Stomach (tissue), 8 donors: ENCODE measurements at regions not wholly inside any gene's neighbourhood (a gene's known extent, or its start where the extent isn't known, plus 50 kb on each side); places are given as distances from the start of the nearest gene placed in this dataset.

Experiments used
- DNase-seq, 2 donors: peaks; one replicate each; pipeline versions ENCODE4 v3.0.0 to v3.0.0-alpha.2; 2013 to 2019
- H3K27ac ChIP-seq, 5 donors: fragments of 200-600 bp in 4 of 5; sonication (generic) in 4 of 5; one replicate each; pipeline ENCODE4 v1.5.1; 2013 to 2019; ENCODE audit warnings: mild to moderate bottlenecking in 1 of 5, moderate library complexity in 1 of 5
- H3K27me3 ChIP-seq, 3 donors: fragments of 200-600 bp; sonication (generic); one replicate each; pipeline ENCODE4 v1.5.1; 2017 to 2019; ENCODE audit warnings: mixed run types in 1 of 3
- H3K36me3 ChIP-seq, 4 donors: fragments of 200-600 bp; sonication (generic); 1 replicate in 3 of 4; 2 replicates in 1 of 4; pipeline ENCODE4 v1.5.1; 2016 to 2019
- H3K4me1 ChIP-seq, 4 donors: fragments of 200-600 bp; sonication (generic); one replicate each; pipeline ENCODE4 v1.5.1; 2016 to 2019
- H3K4me3 ChIP-seq, 4 donors: fragments of 200-600 bp; sonication (generic) in 3 of 4; one replicate each; pipeline ENCODE4 v1.5.1; 2016 to 2019; ENCODE audit warnings: mild to moderate bottlenecking in 1 of 4
- H3K9me3 ChIP-seq, 4 donors: fragments of 200-600 bp; sonication (generic); one replicate each; pipeline ENCODE4 v1.5.1; 2016 to 2019
- EP300 ChIP-seq: sonication (generic); formaldehyde crosslinking; IDR thresholded peaks from one replicate; pipeline ENCODE4 v1.6.1; 2017; ENCODE audit warnings: antibody characterized with exemption
- POLR2A ChIP-seq, 4 donors: fragments of 450-650 bp; IDR thresholded peaks; one replicate each; pipeline ENCODE4 v1.6.1; 2016; ENCODE audit warnings: antibody characterized with exemption in 4 of 4, control low read depth in 2 of 4, mild to moderate bottlenecking in 1 of 4, moderate library complexity in 1 of 4
- POLR2AphosphoS5 ChIP-seq, 3 donors: sonication (generic); formaldehyde crosslinking; IDR thresholded peaks; one replicate each; pipeline ENCODE4 v1.6.1; 2016; ENCODE audit warnings: antibody characterized with exemption in 3 of 3
- WGBS, 5 donors: extraction: QIAGEN DNeasy Blood & Tissue Kit in 3 of 5; methylation state at CpG; one replicate each; pipeline versions ENCODE4 v1.1.5 to v1.1.7; 2013 to 2018; 5-methylcytosine and 5-hydroxymethylcytosine counted together
- intact Hi-C: fragments of 100-400 bp; cut with DNase I; formaldehyde crosslinking; loops from one replicate; pipeline ENCODE4 v1.15.1; 2023; ENCODE audit warnings: low total_unique reads
- TF ChIP-seq, protein P1 (sequence below), 7 experiments: fragments of 450-650 bp in 4 of 7; fragments of 200-600 bp in 3 of 7; sonication (generic) in 3 of 7; IDR thresholded peaks; one replicate each; pipeline ENCODE4 v1.5.1; 2016 to 2019; ENCODE audit warnings: antibody characterized with exemption in 7 of 7, control low read depth in 2 of 7, mild to moderate bottlenecking in 1 of 7
- donor health status: healthy with polysubstance abuse.
- donor health status: Bipolar disorder and iron deficiency.
- donor health status: healthy.

DNA sequence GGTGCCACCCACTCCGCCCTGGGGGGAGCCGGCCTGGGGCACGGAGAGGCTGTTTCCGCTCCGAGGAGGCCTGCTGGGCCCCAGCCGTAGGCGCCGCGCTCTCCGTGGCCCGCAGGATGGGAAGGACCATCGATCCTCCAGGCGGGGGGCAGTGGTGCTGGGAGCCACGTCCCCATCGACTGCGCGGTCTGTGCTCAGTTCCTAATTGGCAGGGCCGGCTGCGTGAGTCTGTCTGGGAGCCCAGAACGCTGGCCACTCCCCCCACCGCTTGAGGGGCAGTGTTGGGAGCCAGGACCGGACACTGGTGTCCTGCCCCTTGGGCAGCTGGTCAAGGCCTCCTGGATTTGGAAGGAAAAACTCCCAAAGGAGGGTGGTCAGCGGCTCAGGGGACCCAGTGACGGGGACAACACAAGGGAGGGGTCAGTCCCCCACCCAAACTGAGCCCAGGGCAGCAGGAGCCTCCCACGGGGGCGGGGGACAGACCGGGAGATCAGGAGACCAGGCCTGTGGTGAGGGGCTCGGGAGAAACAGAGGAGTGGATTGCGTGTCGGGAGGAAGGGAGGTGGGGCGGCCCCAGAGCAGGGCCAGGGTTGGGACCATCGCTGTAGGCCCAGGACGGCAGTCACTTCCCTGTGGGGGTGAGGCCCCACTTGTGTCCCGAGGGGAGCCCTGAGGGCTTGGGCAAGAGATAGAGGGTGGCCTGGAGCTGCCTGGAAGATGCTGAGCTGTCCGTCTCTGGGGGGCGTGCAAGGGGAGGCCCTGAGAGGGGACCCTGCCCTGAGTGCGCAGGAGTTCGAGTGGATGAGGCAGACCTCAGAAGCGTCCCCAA lies 89.0 kb downstream of the UNCX start:
- Histone ChIP-seq H3K27ac (no peak overlapping the region), H3K36me3 (no peaks in the 10 kb centered on the region), H3K4me3 (no peak overlapping the region), H3K4me1 (peaks cover 0 to 12% (median 6%) of the 10 kb centered on the region in 4 donors), H3K9me3 (no peaks in the 10 kb centered on the region), H3K27me3 (peaks cover 0 to 82% (median 47%) of the 10 kb centered on the region in 3 donors)
- DNase-seq = peak in 1 of 2 donors; percentile 67
- 67 to 73% (median 73%) methylated on average over 32 to 39 of the region's 39 CpGs for WGBS, 5 donors
- intact Hi-C loops = no loop called here
- TF ChIP-seq, protein P1, sequence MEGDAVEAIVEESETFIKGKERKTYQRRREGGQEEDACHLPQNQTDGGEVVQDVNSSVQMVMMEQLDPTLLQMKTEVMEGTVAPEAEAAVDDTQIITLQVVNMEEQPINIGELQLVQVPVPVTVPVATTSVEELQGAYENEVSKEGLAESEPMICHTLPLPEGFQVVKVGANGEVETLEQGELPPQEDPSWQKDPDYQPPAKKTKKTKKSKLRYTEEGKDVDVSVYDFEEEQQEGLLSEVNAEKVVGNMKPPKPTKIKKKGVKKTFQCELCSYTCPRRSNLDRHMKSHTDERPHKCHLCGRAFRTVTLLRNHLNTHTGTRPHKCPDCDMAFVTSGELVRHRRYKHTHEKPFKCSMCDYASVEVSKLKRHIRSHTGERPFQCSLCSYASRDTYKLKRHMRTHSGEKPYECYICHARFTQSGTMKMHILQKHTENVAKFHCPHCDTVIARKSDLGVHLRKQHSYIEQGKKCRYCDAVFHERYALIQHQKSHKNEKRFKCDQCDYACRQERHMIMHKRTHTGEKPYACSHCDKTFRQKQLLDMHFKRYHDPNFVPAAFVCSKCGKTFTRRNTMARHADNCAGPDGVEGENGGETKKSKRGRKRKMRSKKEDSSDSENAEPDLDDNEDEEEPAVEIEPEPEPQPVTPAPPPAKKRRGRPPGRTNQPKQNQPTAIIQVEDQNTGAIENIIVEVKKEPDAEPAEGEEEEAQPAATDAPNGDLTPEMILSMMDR (IDR thresholded peaks at IDR 0.05) = no peak
- TF ChIP-seq POLR2AphosphoS5 (IDR thresholded peaks at IDR 0.05) (no peak), EP300 (no peak), POLR2A (IDR thresholded peaks at IDR 0.05) (no peak)

DNA sequence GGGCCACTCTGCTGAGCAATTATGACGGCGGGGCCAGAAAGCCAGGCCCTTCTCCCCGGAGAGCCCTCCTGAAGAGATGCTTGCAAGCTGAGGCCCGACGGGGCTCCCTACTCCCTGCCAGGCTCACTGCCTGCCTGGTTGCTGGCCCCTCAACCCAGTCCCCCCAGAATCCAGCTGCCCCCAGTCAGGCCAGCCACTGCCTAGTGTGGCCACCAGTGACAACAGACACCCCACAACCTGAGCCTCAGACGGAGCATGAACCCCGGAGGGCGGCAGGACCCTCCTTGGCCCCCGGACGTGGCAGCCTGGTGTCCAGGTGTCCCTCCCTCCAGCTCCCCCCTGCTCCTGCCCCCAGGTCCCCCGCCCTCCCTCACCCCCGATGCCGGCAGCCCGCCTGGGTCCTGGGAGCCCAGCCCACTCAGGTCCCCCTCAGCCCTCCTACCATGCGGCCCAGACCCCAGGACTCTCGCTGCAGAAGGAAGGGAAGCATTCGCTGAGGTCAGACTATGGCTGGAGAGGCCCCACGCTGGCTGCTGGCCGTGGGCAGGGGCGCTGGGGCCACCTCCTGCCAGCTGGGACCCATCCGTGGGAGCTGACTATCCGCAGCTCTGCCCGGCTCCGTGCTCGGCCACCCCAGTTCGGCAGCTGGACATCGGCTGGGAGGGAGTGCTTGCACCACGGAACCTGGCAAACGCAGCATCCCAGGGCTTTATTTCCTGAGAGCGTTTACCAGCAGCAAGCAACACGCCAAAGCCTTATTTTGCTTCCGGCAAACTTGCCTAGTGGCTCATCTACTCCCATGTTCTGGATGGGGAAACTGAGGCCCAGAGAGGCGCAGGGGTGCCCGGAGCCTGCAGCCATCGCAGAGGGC lies 89.8 kb downstream of the UNCX start:
- TF ChIP-seq, protein P1 (IDR thresholded peaks at IDR 0.05) = no peak
- no peak for TF ChIP-seq POLR2A (IDR thresholded peaks at IDR 0.05)
- TF ChIP-seq POLR2AphosphoS5 (IDR thresholded peaks at IDR 0.05) = no peak
- TF ChIP-seq EP300 = no peak
- Histone ChIP-seq H3K4me1 (peaks cover 0 to 12% (median 6%) of the 10 kb centered on the region in 4 donors), H3K4me3 (no peak overlapping the region), H3K27ac (no peak overlapping the region), H3K27me3 (peaks cover 0 to 80% (median 47%) of the 10 kb centered on the region in 3 donors), H3K36me3 (no peaks in the 10 kb centered on the region), H3K9me3 (no peaks in the 10 kb centered on the region)
- 66 to 77% (median 74%) methylated on average over 17 to 35 of the region's 35 CpGs for WGBS, 5 donors
- intact Hi-C loops = no loop called here
- DNase-seq = peak in 1 of 2 donors; percentile 40

DNA sequence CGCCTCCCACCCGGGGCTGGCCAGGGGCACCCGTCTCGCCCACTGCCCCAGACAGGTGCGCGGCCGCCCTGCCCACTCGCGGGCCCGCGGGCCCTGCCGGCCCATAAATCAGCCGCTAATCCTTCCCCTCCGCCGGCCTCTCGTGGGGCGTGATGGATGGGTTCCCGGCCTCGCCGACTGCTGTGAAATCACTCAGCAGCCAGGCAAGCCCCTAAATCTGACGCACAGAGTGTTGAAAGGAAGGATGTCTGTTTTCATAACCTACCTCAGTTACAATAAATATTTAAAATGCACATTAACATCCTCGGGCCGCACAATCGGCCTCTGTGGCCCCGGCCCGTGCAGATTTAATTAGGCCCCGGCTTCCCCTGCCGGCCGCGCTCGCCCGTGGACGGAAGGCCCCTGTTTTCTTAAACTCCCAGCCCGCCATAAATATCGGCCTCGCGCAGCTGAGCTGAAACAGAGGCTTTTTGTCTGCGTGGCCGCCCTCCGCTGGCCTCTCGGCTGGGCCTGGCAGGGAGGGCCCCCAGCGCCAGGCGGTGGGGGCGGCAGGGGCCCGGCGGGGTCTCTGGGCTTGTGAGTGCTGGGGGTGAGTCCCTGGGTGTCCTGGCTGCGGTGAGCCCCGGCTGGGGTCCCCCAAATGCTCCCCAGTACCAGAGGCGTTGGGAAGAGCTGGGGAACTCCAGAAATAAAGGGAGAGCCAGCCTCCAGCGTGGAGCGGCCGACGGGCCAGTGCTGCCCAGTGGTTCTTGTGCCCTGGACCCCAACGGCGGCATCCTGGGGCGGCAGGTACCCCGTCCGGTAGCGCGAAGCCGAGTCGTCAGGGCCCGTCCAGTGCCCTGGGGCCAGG lies 90.7 kb downstream of the UNCX start:
- peak in 1 of 2 donors; percentile 72 for DNase-seq
- H3K9me3 ChIP-seq = no peaks in the 10 kb centered on the region
- H3K27ac ChIP-seq = no peak overlapping the region
- intact Hi-C loops = no loop called here
- H3K36me3 ChIP-seq = no peaks in the 10 kb centered on the region
- peaks cover 0 to 12% (median 6%) of the 10 kb centered on the region in 4 donors for H3K4me1 ChIP-seq
- 39 to 51% (median 42%) methylated on average over 41 to 63 of the region's 63 CpGs for WGBS, 5 donors
- TF ChIP-seq POLR2A (IDR thresholded peaks at IDR 0.05) (no peak), EP300 (no peak), POLR2AphosphoS5 (IDR thresholded peaks at IDR 0.05) (no peak)
- TF ChIP-seq, protein P1 (IDR thresholded peaks at IDR 0.05) = no peak
- peaks cover 0 to 78% (median 47%) of the 10 kb centered on the region in 3 donors for H3K27me3 ChIP-seq
- H3K4me3 ChIP-seq = no peak overlapping the region
